ENCODE measurements at regions not wholly inside any gene's neighbourhood (a gene's known extent, or its start where the extent isn't known, plus 50 kb on each side); places are given as distances from the start of the nearest gene placed in this dataset.

DNA sequence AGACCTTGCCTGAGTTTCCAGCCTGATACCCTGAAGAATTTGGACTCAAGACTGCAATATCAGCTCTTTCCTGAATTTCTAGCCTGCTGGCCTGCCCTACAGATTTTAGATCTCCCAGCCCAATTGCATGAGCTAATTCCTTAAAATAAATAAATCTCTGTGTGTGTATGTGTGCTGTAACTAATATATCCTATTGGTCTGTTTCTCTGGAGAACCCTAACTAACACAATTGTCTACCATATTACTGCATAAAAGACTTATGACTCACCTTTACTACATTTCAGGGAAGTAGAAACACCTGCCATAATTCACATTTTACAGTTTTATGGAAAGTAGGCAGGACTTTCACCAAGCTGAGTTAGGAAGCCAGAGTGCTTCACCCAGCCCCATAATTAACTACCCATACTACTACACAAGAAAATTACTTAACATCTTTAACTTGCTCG is 90.7 kb upstream of the BEND6 start:
- H3K27ac ChIP-seq (ENCODE audit: low read length in 2 of 2), result no peak overlapping the region
- no peak overlapping the region for H3K4me2 ChIP-seq (replicated peaks; ENCODE audit: low read depth, low read length, poor library complexity, severe bottlenecking)
- DNase-seq, result no peak
- ATAC-seq (ENCODE audit: low read depth), result no peak
- ChIA-PET POLR2A (no interaction called here), CTCF (interaction anchor here (1.4 kb wide), 1 partner anchor 38 kb away, joined by 3 read pairs; no protein-coding TSS in a partner anchor)
- H2AFZ ChIP-seq (ENCODE audit: insufficient read depth, low read depth, low read length, poor library complexity, severe bottlenecking), result no peak overlapping the region
- no peaks in the 10 kb centered on the region for H3K27me3 ChIP-seq (replicated peaks in 1 of 4; ENCODE audit: control extremely low read depth in 1 of 4, control insufficient read depth in 3 of 4, insufficient read depth in 4 of 4, low read length in 3 of 4)
- Mint-ChIP-seq H3K9me3 (ENCODE audit: insufficient read depth) (no peaks in the 10 kb centered on the region), H3K4me1 (no peaks in the 10 kb centered on the region), H3K27me3 (peaks cover 37% of the 10 kb centered on the region), H3K27ac (no peak overlapping the region), H3K4me3 (no peak overlapping the region)
- H3K9me3 ChIP-seq (ENCODE audit: control extremely low read depth in 1 of 3, control insufficient read depth in 2 of 3, insufficient read depth in 1 of 3, low read length in 2 of 3), result no peaks in the 10 kb centered on the region
- H3K79me2 ChIP-seq (ENCODE audit: control insufficient read depth, insufficient read depth, low read length), result no peaks in the 10 kb centered on the region
- no peaks in the 10 kb centered on the region for H3K4me1 ChIP-seq (ENCODE audit: control insufficient read depth in 2 of 2, insufficient read depth in 2 of 2, low read length in 2 of 2)
- intact Hi-C loops (cut with micrococcal nuclease), result no loop called here
- no peaks in the 10 kb centered on the region for H3K36me3 ChIP-seq (replicated peaks in 1 of 2; ENCODE audit: control extremely low read depth in 1 of 2, control insufficient read depth in 1 of 2, extremely low read depth in 1 of 2, insufficient read depth in 2 of 2, low read length in 1 of 2)
- no peaks in the 10 kb centered on the region for H4K20me1 ChIP-seq (ENCODE audit: control insufficient read depth, insufficient read depth, low read length, poor library complexity, severe bottlenecking)
- H3K9ac ChIP-seq (ENCODE audit: low read length), result no peak overlapping the region
- WGBS (ENCODE audit: insufficient coverage), result no CpG with 5 or more reads among the region's 1 CpG
- no peak overlapping the region for H3K4me3 ChIP-seq (ENCODE audit: control extremely low read depth in 1 of 5, extremely low read depth in 1 of 5, insufficient read depth in 1 of 5, low read depth in 2 of 5, low read length in 4 of 5)
- TF ChIP-seq CTCF (IDR thresholded peaks at IDR 0.05) (no peak), EZH2 (IDR thresholded peaks at IDR 0.05; ENCODE audit: borderline replicate concordance, insufficient read depth, low read depth, low read length, poor library complexity, severe bottlenecking) (no peak)

DNA sequence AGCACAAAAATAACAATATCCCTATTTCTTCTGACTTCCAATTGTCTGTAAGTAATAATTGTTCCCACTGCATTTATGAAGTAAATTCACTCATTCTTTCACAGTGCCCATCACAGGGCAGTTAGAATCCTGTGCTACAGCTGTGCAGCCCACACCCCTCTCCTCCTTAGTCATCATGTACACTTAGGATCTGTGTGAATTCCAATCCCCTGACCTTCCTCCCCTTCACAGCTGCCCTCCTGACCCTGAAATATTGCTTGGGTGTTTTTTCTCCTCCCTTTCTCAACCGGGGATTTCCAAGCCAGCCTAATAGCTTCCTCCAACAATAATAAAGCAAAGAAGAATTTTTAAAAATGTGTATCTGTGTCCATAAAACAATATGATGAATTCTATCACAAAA is 91.5 kb upstream of the BEND6 start:
- Histone ChIP-seq H3K9ac (ENCODE audit: low read length) (no peak overlapping the region), H3K79me2 (ENCODE audit: control insufficient read depth, insufficient read depth, low read length) (no peaks in the 10 kb centered on the region), H3K4me1 (ENCODE audit: control insufficient read depth in 2 of 2, insufficient read depth in 2 of 2, low read length in 2 of 2) (no peaks in the 10 kb centered on the region), H3K27ac (ENCODE audit: low read length in 2 of 2) (no peak overlapping the region), H3K36me3 (replicated peaks in 1 of 2; ENCODE audit: control extremely low read depth in 1 of 2, control insufficient read depth in 1 of 2, extremely low read depth in 1 of 2, insufficient read depth in 2 of 2, low read length in 1 of 2) (no peaks in the 10 kb centered on the region), H3K4me2 (replicated peaks; ENCODE audit: low read depth, low read length, poor library complexity, severe bottlenecking) (no peak overlapping the region), H2AFZ (ENCODE audit: insufficient read depth, low read depth, low read length, poor library complexity, severe bottlenecking) (no peak overlapping the region), H4K20me1 (ENCODE audit: control insufficient read depth, insufficient read depth, low read length, poor library complexity, severe bottlenecking) (no peaks in the 10 kb centered on the region), H3K27me3 (replicated peaks in 1 of 4; ENCODE audit: control extremely low read depth in 1 of 4, control insufficient read depth in 3 of 4, insufficient read depth in 4 of 4, low read length in 3 of 4) (no peaks in the 10 kb centered on the region), H3K9me3 (ENCODE audit: control extremely low read depth in 1 of 3, control insufficient read depth in 2 of 3, insufficient read depth in 1 of 3, low read length in 2 of 3) (no peaks in the 10 kb centered on the region), H3K4me3 (ENCODE audit: control extremely low read depth in 1 of 5, extremely low read depth in 1 of 5, insufficient read depth in 1 of 5, low read depth in 2 of 5, low read length in 4 of 5) (no peak overlapping the region)
- no peak for DNase-seq
- H3K4me3 Mint-ChIP-seq, result no peak overlapping the region
- H3K4me1 Mint-ChIP-seq, result no peaks in the 10 kb centered on the region
- ChIA-PET CTCF (interaction anchor here (0.7 to 1.4 kb wide), 2 partner anchors 10 to 39 kb away, joined by 3 read pairs; no protein-coding TSS in a partner anchor), POLR2A (no interaction called here)
- H3K27me3 Mint-ChIP-seq, result peaks cover 33% of the 10 kb centered on the region
- no CpG with 5 or more reads among the region's 1 CpG for WGBS (ENCODE audit: insufficient coverage)
- TF ChIP-seq EZH2 (IDR thresholded peaks at IDR 0.05; ENCODE audit: borderline replicate concordance, insufficient read depth, low read depth, low read length, poor library complexity, severe bottlenecking) (no peak), CTCF (IDR thresholded peaks at IDR 0.05) (no peak)
- intact Hi-C loops (cut with micrococcal nuclease), result no loop called here
- H3K9me3 Mint-ChIP-seq (ENCODE audit: insufficient read depth), result no peaks in the 10 kb centered on the region
- no peak for ATAC-seq (ENCODE audit: low read depth)
- no peak overlapping the region for H3K27ac Mint-ChIP-seq

Measured in B cell (primary cell).